Uterus (tissue), 3 donors: ENCODE measurements at regions not wholly inside any gene's neighbourhood (a gene's known extent, or its start where the extent isn't known, plus 50 kb on each side); places are given as distances from the start of the nearest gene placed in this dataset.
"Not testable (repeated sequence)": the region's sequence is repeated elsewhere in the genome, so short reads cannot be mapped to it uniquely, and the experiment has no call there.

Source experiments
- DNase-seq, 2 donors: peaks; one replicate each; pipeline ENCODE4 v3.0.0-alpha.2; 2019 to 2020
- H3K27ac ChIP-seq, 2 donors: fragments of 200-600 bp; sonication (generic); 1 replicate in 1 of 2; 2 replicates in 1 of 2; pipeline ENCODE4 v1.5.1; 2016 to 2018
- H3K27me3 ChIP-seq, 2 donors: fragments of 200-600 bp; sonication (generic); one replicate each; pipeline ENCODE4 v1.5.1; 2018 to 2019; ENCODE audit warnings: control low read depth in 1 of 2
- H3K36me3 ChIP-seq, 2 donors: fragments of 200-600 bp; sonication (generic); one replicate each; pipeline ENCODE4 v1.5.1; 2019; ENCODE audit warnings: control low read depth in 1 of 2
- H3K4me1 ChIP-seq, 2 donors: fragments of 200-600 bp; sonication (generic); one replicate each; pipeline ENCODE4 v1.5.1; 2018 to 2019; ENCODE audit warnings: control low read depth in 1 of 2
- H3K4me3 ChIP-seq, 2 donors: fragments of 200-600 bp; sonication (generic); 1 replicate in 1 of 2; 2 replicates in 1 of 2; pipeline ENCODE4 v1.5.1; 2018 to 2019; ENCODE audit warnings: mild to moderate bottlenecking in 1 of 2
- H3K9me3 ChIP-seq, 2 donors: fragments of 200-600 bp; sonication (generic); one replicate each; pipeline ENCODE4 v1.5.1; 2019; ENCODE audit warnings: control low read depth in 1 of 2
- CTCF ChIP-seq, 4 experiments: fragments of 200-600 bp in 2 of 4; fragments of 450-650 bp in 2 of 4; sonication (generic) in 2 of 4; IDR thresholded peaks; one replicate each; pipeline ENCODE4 v1.5.1; 2016 to 2019; ENCODE audit warnings: antibody characterized with exemption in 4 of 4, mild to moderate bottlenecking in 2 of 4, moderate library complexity in 1 of 4
- POLR2A ChIP-seq, 2 donors: fragments of 450-650 bp; IDR thresholded peaks; one replicate each; pipeline ENCODE4 v1.6.1; 2016; ENCODE audit warnings: antibody characterized with exemption in 2 of 2, mild to moderate bottlenecking in 1 of 2, moderate library complexity in 1 of 2
- intact Hi-C: fragments of 100-400 bp; cut with DNase I; formaldehyde crosslinking; loops from one replicate; pipeline ENCODE4 v1.15.1; 2023; ENCODE audit warnings: low total_unique reads
- donor health status: DM: yes; HTN: yes; CAD: no.

DNA sequence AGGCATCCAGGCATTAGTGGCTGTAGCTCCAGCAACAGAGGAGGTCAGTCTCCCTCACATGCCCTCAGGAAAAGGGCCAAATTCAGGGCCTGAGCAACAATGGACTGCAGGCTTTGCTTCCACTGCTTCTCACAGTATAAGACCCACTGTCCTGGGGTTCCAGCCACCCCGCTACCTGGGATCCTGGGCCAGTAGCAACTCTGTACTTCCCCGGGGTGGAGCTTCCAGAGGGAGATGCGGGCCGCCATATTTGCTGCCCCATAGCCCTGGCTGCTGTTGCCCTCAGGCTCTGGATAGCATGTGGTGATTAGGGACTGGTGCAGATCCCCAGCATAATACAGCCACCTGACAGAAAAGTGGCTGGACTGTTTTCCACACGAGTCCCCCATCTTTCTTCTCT, 201.1 kb upstream of the POGK start:
- TF ChIP-seq CTCF (IDR thresholded peaks at IDR 0.05) (no peak), POLR2A (IDR thresholded peaks at IDR 0.05) (no peak)
- Histone ChIP-seq H3K36me3 (no peaks in the 10 kb centered on the region), H3K4me1 (no peaks in the 10 kb centered on the region), H3K4me3 (no peak overlapping the region), H3K9me3 (no peaks in the 10 kb centered on the region), H3K27ac (no peak overlapping the region), H3K27me3 (no peaks in the 10 kb centered on the region)
- intact Hi-C loops, result no loop called here
- DNase-seq, result no peak

DNA sequence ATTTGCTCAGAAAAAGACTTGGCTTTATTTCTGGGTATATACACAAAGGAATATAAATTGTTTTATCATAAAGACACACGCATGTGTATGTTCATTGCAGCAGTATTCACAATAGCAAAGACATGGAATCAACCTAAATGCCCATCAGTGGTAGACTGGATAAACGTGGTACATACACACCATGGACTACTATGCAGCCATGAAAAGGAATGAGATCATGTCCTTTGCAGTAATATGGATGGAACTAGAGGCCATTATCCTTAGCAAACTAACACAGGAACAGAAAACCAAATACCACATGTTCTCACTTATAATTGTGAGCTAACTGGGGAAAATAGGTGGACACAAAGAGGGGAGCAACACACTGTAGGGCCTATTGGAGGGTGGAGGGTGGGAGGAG, 182.0 kb upstream of the POGK start:
- DNase-seq, H3K27ac ChIP-seq, H3K36me3 ChIP-seq, intact Hi-C loops, H3K4me3 ChIP-seq, H3K4me1 ChIP-seq, H3K27me3 ChIP-seq, H3K9me3 ChIP-seq: not testable (repeated sequence)

DNA sequence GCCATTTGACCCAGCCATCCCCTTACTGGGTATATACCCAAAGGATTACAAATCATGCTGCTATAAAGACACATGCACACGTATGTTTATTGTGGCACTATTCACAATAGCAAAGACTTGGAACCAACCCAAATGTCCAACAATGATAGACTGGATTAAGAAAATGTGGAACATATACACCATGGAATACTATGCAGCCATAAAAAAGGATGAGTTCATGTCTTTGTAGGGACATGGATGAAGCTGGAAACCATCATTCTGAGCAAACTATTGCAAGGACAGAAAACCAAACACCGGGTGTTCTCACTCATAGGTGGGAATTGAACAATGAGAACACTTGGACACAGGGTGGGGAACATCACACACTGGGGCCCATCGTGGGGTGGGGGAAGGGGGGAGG, 172.5 kb upstream of the POGK start:
- DNase-seq, H3K4me3 ChIP-seq, H3K27me3 ChIP-seq, H3K36me3 ChIP-seq, H3K27ac ChIP-seq, H3K4me1 ChIP-seq, H3K9me3 ChIP-seq, intact Hi-C loops: not testable (repeated sequence)

DNA sequence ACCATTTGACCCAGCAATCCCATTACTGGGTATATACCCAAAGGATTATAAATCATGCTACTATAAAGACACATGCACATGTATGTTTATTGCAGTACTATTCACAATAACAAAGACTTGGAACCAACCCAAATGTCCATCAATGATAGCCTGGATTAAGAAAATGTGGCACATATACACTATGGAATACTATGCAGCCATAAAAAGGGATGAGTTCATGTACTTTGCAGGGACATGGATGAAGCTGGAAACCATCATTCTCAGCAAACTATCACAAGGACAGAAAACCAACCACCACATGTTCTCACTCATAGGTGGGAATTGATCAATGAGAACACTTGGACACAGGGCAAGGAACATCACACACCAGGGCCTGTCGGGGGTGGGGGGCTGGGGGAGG, 171.7 kb upstream of the POGK start:
- H3K9me3 ChIP-seq, intact Hi-C loops, H3K36me3 ChIP-seq, H3K4me3 ChIP-seq, H3K4me1 ChIP-seq, DNase-seq, H3K27ac ChIP-seq, H3K27me3 ChIP-seq: not testable (repeated sequence)

DNA sequence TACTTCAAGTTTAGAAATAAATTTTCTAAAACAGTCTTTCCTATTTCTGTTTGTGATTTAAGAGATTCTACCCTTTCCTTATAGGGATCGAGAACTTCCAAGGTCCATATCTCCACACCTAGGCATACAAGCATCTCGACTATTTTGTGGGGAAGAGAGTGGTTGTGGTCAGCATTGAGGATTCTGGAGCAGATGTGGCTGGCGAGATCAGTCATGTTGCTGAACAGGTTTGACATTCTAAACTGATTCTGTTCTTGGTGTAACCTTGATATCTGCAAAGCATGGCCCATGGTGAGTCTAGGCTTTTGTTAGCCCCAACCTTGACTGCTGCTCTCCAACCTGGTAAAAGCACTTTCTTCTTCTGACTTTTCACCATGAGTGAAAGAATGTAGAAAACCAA, 167.6 kb upstream of the POGK start:
- intact Hi-C loops, result no loop called here
- Histone ChIP-seq H3K9me3 (no peaks in the 10 kb centered on the region), H3K27me3 (no peaks in the 10 kb centered on the region), H3K36me3 (no peaks in the 10 kb centered on the region), H3K4me1 (no peaks in the 10 kb centered on the region), H3K27ac (no peak overlapping the region), H3K4me3 (no peak overlapping the region)
- DNase-seq, result no peak
- TF ChIP-seq POLR2A (IDR thresholded peaks at IDR 0.05), result no peak
- no peak for TF ChIP-seq CTCF (IDR thresholded peaks at IDR 0.05)

- DNase-seq, result no peak
- Histone ChIP-seq H3K9me3 (no peaks in the 10 kb centered on the region), H3K4me1 (no peaks in the 10 kb centered on the region), H3K36me3 (no peaks in the 10 kb centered on the region), H3K27me3 (no peaks in the 10 kb centered on the region), H3K4me3 (no peak overlapping the region), H3K27ac (no peak overlapping the region)
- TF ChIP-seq CTCF (IDR thresholded peaks at IDR 0.05) (no peak), POLR2A (IDR thresholded peaks at IDR 0.05) (no peak)
- intact Hi-C loops, result no loop called here
Observed at GRCh38 chr1:166673722-166674121, 165.6 kb upstream of the POGK start.

GRCh38 chr1:166675213-166675612, 164.1 kb upstream of the POGK start:
- H3K4me3 ChIP-seq, result no peak overlapping the region
- TF ChIP-seq CTCF (IDR thresholded peaks at IDR 0.05) (no peak), POLR2A (IDR thresholded peaks at IDR 0.05) (no peak)
- intact Hi-C loops, result no loop called here

More at GRCh38 chr1:166675213-166675612, 164.1 kb upstream of the POGK start:
- no peaks in the 10 kb centered on the region for H3K4me1 ChIP-seq
- no peak for DNase-seq
- no peak overlapping the region for H3K27ac ChIP-seq
- H3K9me3 ChIP-seq, result no peaks in the 10 kb centered on the region
- H3K36me3 ChIP-seq, result no peaks in the 10 kb centered on the region
- no peaks in the 10 kb centered on the region for H3K27me3 ChIP-seq
